ENCODE measurements at regions not wholly inside any gene's neighbourhood (a gene's known extent, or its start where the extent isn't known, plus 50 kb on each side); places are given as distances from the start of the nearest gene placed in this dataset.

GRCh38 chr1:57712846-57713245 is 289.0 kb upstream of the DAB1 start:
- TF ChIP-seq CTCF (conservative IDR thresholded peaks at IDR 0.05; ENCODE audit: low read depth, low read length) (no peak), EZH2phosphoT487 (IDR thresholded peaks at IDR 0.05; ENCODE audit: borderline replicate concordance, low read length) (no peak), EZH2 (IDR thresholded peaks at IDR 0.05; ENCODE audit: low read length, unreplicated experiment) (no peak)
- Histone ChIP-seq H3K27ac (ENCODE audit: low read length) (no peak overlapping the region), H3K36me3 (ENCODE audit: low read depth, low read length) (no peaks in the 10 kb centered on the region), H3K79me2 (ENCODE audit: low read length) (no peaks in the 10 kb centered on the region), H3K9me2 (replicated peaks; ENCODE audit: low read length) (no peaks in the 10 kb centered on the region), H2AFZ (ENCODE audit: low read length) (no peak overlapping the region), H3K9me3 (ENCODE audit: low read length) (no peaks in the 10 kb centered on the region), H3F3A (ENCODE audit: low read length, unreplicated experiment) (no peaks in the 10 kb centered on the region), H3K9ac (ENCODE audit: low read length) (no peak overlapping the region), H4K20me1 (ENCODE audit: low read length) (no peaks in the 10 kb centered on the region), H3K4me3 (ENCODE audit: low read length) (no peak overlapping the region), H3K4me1 (ENCODE audit: insufficient read depth, low read length) (no peaks in the 10 kb centered on the region), H3K4me2 (ENCODE audit: low read length) (no peak overlapping the region), H3K27me3 (ENCODE audit: low read length) (no peaks in the 10 kb centered on the region)
- BruUV-seq (replicated peaks), result no TSS peak
- POLR2A ChIA-PET (ENCODE audit: unreplicated experiment), result no interaction called here
- no peak for ATAC-seq
- CTCF ChIA-PET, result no interaction called here
- intact Hi-C loops (cut with micrococcal nuclease), result no loop called here
- no peak for DNase-seq

- H3F3A ChIP-seq (ENCODE audit: low read length, unreplicated experiment), result no peaks in the 10 kb centered on the region
- no peaks in the 10 kb centered on the region for H3K9me3 ChIP-seq (ENCODE audit: low read length)
- ATAC-seq (no peak), DNase-seq (no peak)
- H3K79me2 ChIP-seq (ENCODE audit: low read length), result no peaks in the 10 kb centered on the region
- no peaks in the 10 kb centered on the region for H3K9me2 ChIP-seq (replicated peaks; ENCODE audit: low read length)
- POLR2A ChIA-PET (ENCODE audit: unreplicated experiment), result no interaction called here
- no peak overlapping the region for H3K27ac ChIP-seq (ENCODE audit: low read length)
- H3K36me3 ChIP-seq (ENCODE audit: low read depth, low read length), result no peaks in the 10 kb centered on the region
- TF ChIP-seq EZH2 (IDR thresholded peaks at IDR 0.05; ENCODE audit: low read length, unreplicated experiment), result no peak
- no peak for TF ChIP-seq CTCF (conservative IDR thresholded peaks at IDR 0.05; ENCODE audit: low read depth, low read length)
- no peak for TF ChIP-seq EZH2phosphoT487 (IDR thresholded peaks at IDR 0.05; ENCODE audit: borderline replicate concordance, low read length)
- H3K4me1 ChIP-seq (ENCODE audit: insufficient read depth, low read length), result no peaks in the 10 kb centered on the region
- H3K9ac ChIP-seq (ENCODE audit: low read length), result no peak overlapping the region
- H4K20me1 ChIP-seq (ENCODE audit: low read length), result no peaks in the 10 kb centered on the region
- H2AFZ ChIP-seq (ENCODE audit: low read length), result no peak overlapping the region
- CTCF ChIA-PET, result no interaction called here
- H3K4me3 ChIP-seq (ENCODE audit: low read length), result no peak overlapping the region
- no peak overlapping the region for H3K4me2 ChIP-seq (ENCODE audit: low read length)
- intact Hi-C loops (cut with micrococcal nuclease), result no loop called here
- no TSS peak for BruUV-seq (replicated peaks)
- no peaks in the 10 kb centered on the region for H3K27me3 ChIP-seq (ENCODE audit: low read length)
Measured at GRCh38 chr1:57711326-57711725, 287.5 kb upstream of the DAB1 start.

GRCh38 chr1:57707631-57708030 is 283.8 kb upstream of the DAB1 start:
- Histone ChIP-seq H3K4me2 (ENCODE audit: low read length) (no peak overlapping the region), H2AFZ (ENCODE audit: low read length) (no peak overlapping the region), H3F3A (ENCODE audit: low read length, unreplicated experiment) (no peaks in the 10 kb centered on the region), H3K4me3 (ENCODE audit: low read length) (no peak overlapping the region), H3K27ac (ENCODE audit: low read length) (no peak overlapping the region), H3K27me3 (ENCODE audit: low read length) (no peaks in the 10 kb centered on the region), H3K4me1 (ENCODE audit: insufficient read depth, low read length) (no peaks in the 10 kb centered on the region), H3K79me2 (ENCODE audit: low read length) (no peaks in the 10 kb centered on the region), H3K36me3 (ENCODE audit: low read depth, low read length) (no peaks in the 10 kb centered on the region), H3K9ac (ENCODE audit: low read length) (no peak overlapping the region), H4K20me1 (ENCODE audit: low read length) (no peaks in the 10 kb centered on the region), H3K9me2 (replicated peaks; ENCODE audit: low read length) (no peaks in the 10 kb centered on the region), H3K9me3 (ENCODE audit: low read length) (no peaks in the 10 kb centered on the region)
- ChIA-PET CTCF (no interaction called here), POLR2A (ENCODE audit: unreplicated experiment) (no interaction called here)
- TF ChIP-seq EZH2phosphoT487 (IDR thresholded peaks at IDR 0.05; ENCODE audit: borderline replicate concordance, low read length) (no peak), CTCF (conservative IDR thresholded peaks at IDR 0.05; ENCODE audit: low read depth, low read length) (no peak), EZH2 (IDR thresholded peaks at IDR 0.05; ENCODE audit: low read length, unreplicated experiment) (no peak)
- intact Hi-C loops (cut with micrococcal nuclease), result no loop called here
- BruUV-seq (replicated peaks), result no TSS peak
- no peak for DNase-seq
- ATAC-seq, result no peak

All from PC-3 (cell line).